OCI-LY1 (cell line): ENCODE measurements at regions not wholly inside any gene's neighbourhood (a gene's known extent, or its start where the extent isn't known, plus 50 kb on each side); places are given as distances from the start of the nearest gene placed in this dataset.

Experiments used
- H2AFZ ChIP-seq: fragments of 200-600 bp; sonication (generic), shearing (Covaris generic); 2 replicates; pipeline ENCODE4 v1.6.0; 2014; ENCODE audit warnings: antibody characterized with exemption, mild to moderate bottlenecking, low read length
- H3F3A ChIP-seq: fragments of 200-600 bp; sonication (generic), shearing (Covaris generic); 2 replicates; pipeline ENCODE4 v1.6.0; 2014; ENCODE audit warnings: mild to moderate bottlenecking, antibody characterized with exemption, low read length, moderate library complexity; ENCODE audit not compliant: insufficient read depth
- H3K27ac ChIP-seq: fragments of 200-600 bp; sonication (generic); 2 replicates; pipeline ENCODE4 v1.5.1; 2014; ENCODE audit warnings: low read length, mixed run types, mild to moderate bottlenecking, low read depth; ENCODE audit not compliant: poor library complexity, severe bottlenecking
- H3K27me3 ChIP-seq: fragments of 200-600 bp; sonication (generic); 2 replicates; pipeline ENCODE4 v1.6.0; 2014; ENCODE audit warnings: antibody characterized with exemption, mild to moderate bottlenecking, low read length, moderate library complexity; ENCODE audit not compliant: insufficient read depth
- H3K36me3 ChIP-seq: fragments of 200-600 bp; sonication (generic); 2 replicates; pipeline ENCODE4 v1.6.1; 2014; ENCODE audit warnings: mild to moderate bottlenecking, antibody characterized with exemption, low read length, moderate library complexity, mixed read lengths; ENCODE audit not compliant: insufficient read depth
- H3K4me1 ChIP-seq: fragments of 200-600 bp; sonication (generic); 2 replicates; pipeline ENCODE4 v1.5.1; 2014; ENCODE audit warnings: mild to moderate bottlenecking, low read length, moderate library complexity; ENCODE audit not compliant: insufficient read depth, severe bottlenecking
- H3K4me2 ChIP-seq: fragments of 200-600 bp; sonication (generic), shearing (Covaris generic); 2 replicates; pipeline ENCODE4 v1.6.1; 2014; ENCODE audit warnings: low read length
- H3K4me3 ChIP-seq: fragments of 200-600 bp; sonication (generic); 2 replicates; pipeline ENCODE4 v1.5.1; 2014; ENCODE audit warnings: low read length, low read depth, mild to moderate bottlenecking, mixed read lengths; ENCODE audit not compliant: poor library complexity, severe bottlenecking
- H3K79me2 ChIP-seq: fragments of 200-600 bp; shearing (Covaris generic); 2 replicates; pipeline ENCODE4 v1.6.1; 2016; ENCODE audit warnings: mixed run types, low read length, mixed read lengths; ENCODE audit not compliant: insufficient read depth
- H3K9ac ChIP-seq: fragments of 200-600 bp; sonication (generic), shearing (Covaris generic); 2 replicates; pipeline ENCODE4 v1.6.1; 2014; ENCODE audit warnings: mild to moderate bottlenecking, low read length, mixed read lengths
- H3K9me2 ChIP-seq: fragments of 200-600 bp; sonication (generic), shearing (Covaris generic); 2 replicates; pipeline ENCODE4 v1.6.1; 2014; ENCODE audit warnings: low read depth, mild to moderate bottlenecking, low read length, mixed read lengths
- H3K9me3 ChIP-seq: fragments of 200-600 bp; shearing (Covaris generic); 2 replicates; pipeline ENCODE4 v1.6.1; 2014; ENCODE audit warnings: low read length, mixed read lengths
- H4K20me1 ChIP-seq: fragments of 200-600 bp; sonication (generic), shearing (Covaris generic); 2 replicates; pipeline ENCODE4 v1.6.0; 2016; ENCODE audit warnings: mild to moderate bottlenecking, low read length; ENCODE audit not compliant: insufficient read depth
- CTCF ChIP-seq: fragments of 200-600 bp; sonication (generic), shearing (Covaris generic); IDR thresholded peaks from 2 replicates; pipeline ENCODE4 v1.5.1; 2017; ENCODE audit warnings: mild to moderate bottlenecking, antibody characterized with exemption, low read length, moderate library complexity, mixed read lengths
- EZH2 ChIP-seq: fragments of 200-600 bp; sonication (generic), shearing (Covaris generic); IDR thresholded peaks from 2 replicates; pipeline ENCODE4 v1.8.0; 2017; ENCODE audit warnings: borderline replicate concordance, mixed run types, mild to moderate bottlenecking, antibody characterized with exemption, low read length, moderate library complexity, mixed read lengths

GRCh38 chr3:96169111-96169766 lies 645.2 kb upstream of the EPHA6 start:
- H3K27me3 ChIP-seq: no peaks in the 10 kb centered on the region
- no peak overlapping the region for H2AFZ ChIP-seq
- H3K79me2 ChIP-seq: no peaks in the 10 kb centered on the region
- H3K9me3 ChIP-seq: no peaks in the 10 kb centered on the region
- no peak overlapping the region for H3K4me2 ChIP-seq
- no peaks in the 10 kb centered on the region for H3K9me2 ChIP-seq
- no peak overlapping the region for H3K4me3 ChIP-seq
- H3K36me3 ChIP-seq: no peaks in the 10 kb centered on the region
- H4K20me1 ChIP-seq: no peaks in the 10 kb centered on the region
- H3K9ac ChIP-seq: no peak overlapping the region
- no peaks in the 10 kb centered on the region for H3F3A ChIP-seq
- TF ChIP-seq EZH2 (no peak), CTCF (no peak)
- H3K4me1 ChIP-seq: no peaks in the 10 kb centered on the region
- H3K27ac ChIP-seq: no peak overlapping the region

GRCh38 chr3:96172917-96173316 lies 641.5 kb upstream of the EPHA6 start:
- Histone ChIP-seq H3F3A (no peaks in the 10 kb centered on the region), H3K27ac (no peak overlapping the region), H3K9ac (no peak overlapping the region), H4K20me1 (no peaks in the 10 kb centered on the region), H3K79me2 (no peaks in the 10 kb centered on the region), H3K4me1 (no peaks in the 10 kb centered on the region), H3K4me2 (no peak overlapping the region), H2AFZ (no peak overlapping the region), H3K9me2 (no peaks in the 10 kb centered on the region), H3K9me3 (no peaks in the 10 kb centered on the region), H3K27me3 (no peaks in the 10 kb centered on the region), H3K4me3 (no peak overlapping the region), H3K36me3 (no peaks in the 10 kb centered on the region)
- TF ChIP-seq EZH2 (no peak), CTCF (no peak)

- H3K27me3 ChIP-seq: no peaks in the 10 kb centered on the region
- H3K9me2 ChIP-seq: no peaks in the 10 kb centered on the region
- no peak overlapping the region for H2AFZ ChIP-seq
- H3K27ac ChIP-seq: no peak overlapping the region
- no peaks in the 10 kb centered on the region for H3K4me1 ChIP-seq
- H3K4me3 ChIP-seq: no peak overlapping the region
- H3K9me3 ChIP-seq: no peaks in the 10 kb centered on the region
- H3K4me2 ChIP-seq: no peak overlapping the region
- H4K20me1 ChIP-seq: no peaks in the 10 kb centered on the region
- no peak overlapping the region for H3K9ac ChIP-seq
- no peaks in the 10 kb centered on the region for H3F3A ChIP-seq
- TF ChIP-seq EZH2 (no peak), CTCF (no peak)
- H3K36me3 ChIP-seq: no peaks in the 10 kb centered on the region
- no peaks in the 10 kb centered on the region for H3K79me2 ChIP-seq
These were observed 638.9 kb upstream of the EPHA6 start for GRCh38 chr3:96175500-96175899.
